ENCODE measurements at regions not wholly inside any gene's neighbourhood (a gene's known extent, or its start where the extent isn't known, plus 50 kb on each side); places are given as distances from the start of the nearest gene placed in this dataset.

- H3K4me3 Mint-ChIP-seq: no peak overlapping the region
- H3K9me3 Mint-ChIP-seq: peaks cover 24% of the 10 kb centered on the region
- no peaks in the 10 kb centered on the region for H3K36me3 Mint-ChIP-seq (ENCODE audit: low read depth)
- H3K27me3 Mint-ChIP-seq (ENCODE audit: insufficient read depth): no peaks in the 10 kb centered on the region
- no peaks in the 10 kb centered on the region for H3K4me1 Mint-ChIP-seq (ENCODE audit: low read depth)
- no peak for TF ChIP-seq CTCF (IDR thresholded peaks at IDR 0.05)
- H3K27ac Mint-ChIP-seq: no peak overlapping the region
- DNase-seq: no peak
Observed at GRCh38 chr13:104357174-104357573, 1291.0 kb upstream of the SLC10A2 start.

GRCh38 chr13:104355041-104355670, 1288.9 kb upstream of the SLC10A2 start:
- H3K27ac Mint-ChIP-seq: no peak overlapping the region

GRCh38 chr13:104327211-104327610, 1261.0 kb upstream of the SLC10A2 start:
- TF ChIP-seq CTCF (IDR thresholded peaks at IDR 0.05): no peak
- no peaks in the 10 kb centered on the region for H3K36me3 Mint-ChIP-seq (ENCODE audit: low read depth)
- H3K4me3 Mint-ChIP-seq: no peak overlapping the region
- H3K27me3 Mint-ChIP-seq (ENCODE audit: insufficient read depth): no peaks in the 10 kb centered on the region
- DNase-seq: no peak
- no peak overlapping the region for H3K27ac Mint-ChIP-seq
- H3K4me1 Mint-ChIP-seq (ENCODE audit: low read depth): no peaks in the 10 kb centered on the region
- peaks cover 17% of the 10 kb centered on the region for H3K9me3 Mint-ChIP-seq

More at GRCh38 chr13:104355041-104355670, 1288.9 kb upstream of the SLC10A2 start:
- DNase-seq: no peak
- Mint-ChIP-seq H3K9me3 (peaks cover 41% of the 10 kb centered on the region), H3K4me3 (no peak overlapping the region), H3K27me3 (ENCODE audit: insufficient read depth) (no peaks in the 10 kb centered on the region), H3K4me1 (ENCODE audit: low read depth) (no peaks in the 10 kb centered on the region), H3K36me3 (ENCODE audit: low read depth) (no peaks in the 10 kb centered on the region)
- no peak for TF ChIP-seq CTCF (IDR thresholded peaks at IDR 0.05)

GRCh38 chr13:104326523-104326922, 1260.3 kb upstream of the SLC10A2 start:
- Mint-ChIP-seq H3K36me3 (ENCODE audit: low read depth) (no peaks in the 10 kb centered on the region), H3K27ac (no peak overlapping the region), H3K27me3 (ENCODE audit: insufficient read depth) (no peaks in the 10 kb centered on the region), H3K9me3 (peaks cover 16% of the 10 kb centered on the region), H3K4me1 (ENCODE audit: low read depth) (no peaks in the 10 kb centered on the region), H3K4me3 (no peak overlapping the region)
- TF ChIP-seq CTCF (IDR thresholded peaks at IDR 0.05): no peak
- DNase-seq: no peak

GRCh38 chr13:104321756-104322155, 1255.5 kb upstream of the SLC10A2 start:
- H3K4me1 Mint-ChIP-seq (ENCODE audit: low read depth): no peaks in the 10 kb centered on the region
- no peak for DNase-seq
- H3K36me3 Mint-ChIP-seq (ENCODE audit: low read depth): no peaks in the 10 kb centered on the region; the same call in 1 of the 2 replicates
- H3K27me3 Mint-ChIP-seq (ENCODE audit: insufficient read depth): no peaks in the 10 kb centered on the region
- no peak overlapping the region for H3K4me3 Mint-ChIP-seq
- no peak for TF ChIP-seq CTCF (IDR thresholded peaks at IDR 0.05)
- H3K27ac Mint-ChIP-seq: no peak overlapping the region
- peaks cover 28% of the 10 kb centered on the region for H3K9me3 Mint-ChIP-seq
